Esophagus (tissue), 2 donors: ENCODE measurements at regions not wholly inside any gene's neighbourhood (a gene's known extent, or its start where the extent isn't known, plus 50 kb on each side); places are given as distances from the start of the nearest gene placed in this dataset.

Experiments used
- H3K27ac ChIP-seq, 2 donors: one replicate each; pipeline ENCODE4 v1.5.1; 2013; ENCODE audit warnings: low read depth in 2 of 2, mild to moderate bottlenecking in 2 of 2, inconsistent platforms in 1 of 2, low read length in 1 of 2, moderate library complexity in 1 of 2
- H3K27me3 ChIP-seq, 2 donors: one replicate each; pipeline ENCODE4 v1.6.1; 2013; ENCODE audit warnings: low read length in 2 of 2, control low read depth in 1 of 2, mild to moderate bottlenecking in 1 of 2; ENCODE audit not compliant: insufficient read depth in 2 of 2, control insufficient read depth in 1 of 2
- H3K36me3 ChIP-seq, 2 donors: one replicate each; pipeline ENCODE4 v1.6.1; 2013; ENCODE audit warnings: low read length in 1 of 2; ENCODE audit not compliant: control insufficient read depth in 2 of 2, insufficient read depth in 2 of 2
- H3K4me1 ChIP-seq, 2 donors: one replicate each; pipeline ENCODE4 v1.6.1; 2013; ENCODE audit warnings: low read length in 1 of 2; ENCODE audit not compliant: control insufficient read depth in 2 of 2, insufficient read depth in 2 of 2
- H3K4me3 ChIP-seq, 2 donors: one replicate each; pipeline ENCODE4 v1.5.1; 2013; ENCODE audit warnings: low read length in 2 of 2, mild to moderate bottlenecking in 2 of 2, low read depth in 1 of 2, moderate library complexity in 1 of 2
- H3K9me3 ChIP-seq, 2 donors: one replicate each; pipeline ENCODE4 v1.6.1; 2013; ENCODE audit warnings: mild to moderate bottlenecking in 2 of 2, low read depth in 1 of 2, low read length in 1 of 2, moderate library complexity in 1 of 2; ENCODE audit not compliant: control insufficient read depth in 2 of 2, insufficient read depth in 1 of 2
- WGBS, 2 donors: extraction: QIAGEN DNeasy Blood & Tissue Kit; methylation state at CpG; one replicate each; pipeline ENCODE4 v1.1.7; 2013; 5-methylcytosine and 5-hydroxymethylcytosine counted together
- donor health status: healthy with polysubstance abuse.
- donor health status: Bipolar disorder and iron deficiency.

GRCh38 chr3:30970183-30970582, 75.7 kb upstream of the GADL1 start:
- Histone ChIP-seq H3K9me3 (no peaks in the 10 kb centered on the region), H3K27ac (no peak overlapping the region), H3K4me3 (no peak overlapping the region), H3K4me1 (no peaks in the 10 kb centered on the region), H3K27me3 (no peaks in the 10 kb centered on the region), H3K36me3 (no peaks in the 10 kb centered on the region)
- WGBS, 2 donors = 68 to 69% methylated on average over 2 of the region's 2 CpGs

DNA sequence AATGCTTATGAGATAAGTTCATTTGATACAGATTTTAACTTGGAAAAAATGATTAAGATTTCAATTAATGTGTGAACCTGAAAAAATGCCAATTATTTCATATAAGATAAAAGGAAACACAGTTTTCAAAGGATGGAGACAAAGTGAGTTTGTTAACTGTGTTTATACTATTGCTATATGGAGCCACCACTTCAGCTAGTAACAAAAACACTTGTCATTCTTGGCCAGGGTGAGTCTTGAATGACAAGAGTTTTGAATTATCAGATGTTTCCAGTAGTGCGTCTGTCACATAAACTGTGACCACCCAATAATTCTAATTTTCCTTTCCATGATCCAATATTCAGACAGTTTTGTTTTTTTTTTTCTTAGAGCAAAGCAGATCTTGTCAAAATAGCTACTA, 78.0 kb upstream of the GADL1 start:
- no peaks in the 10 kb centered on the region for H3K9me3 ChIP-seq
- H3K4me3 ChIP-seq = no peak overlapping the region
- no peak overlapping the region for H3K27ac ChIP-seq
- 89% methylated on average over 1 of the region's 1 CpG for WGBS, 2 donors
- H3K27me3 ChIP-seq = no peaks in the 10 kb centered on the region
- H3K4me1 ChIP-seq = no peaks in the 10 kb centered on the region
- H3K36me3 ChIP-seq = no peaks in the 10 kb centered on the region

GRCh38 chr3:30974071-30974470, 79.6 kb upstream of the GADL1 start:
- Histone ChIP-seq H3K4me1 (no peaks in the 10 kb centered on the region), H3K9me3 (no peaks in the 10 kb centered on the region), H3K36me3 (no peaks in the 10 kb centered on the region), H3K27me3 (no peaks in the 10 kb centered on the region), H3K4me3 (no peak overlapping the region), H3K27ac (no peak overlapping the region)
- 69 to 80% methylated on average over 2 of the region's 2 CpGs for WGBS, 2 donors

- no peaks in the 10 kb centered on the region for H3K27me3 ChIP-seq
- H3K4me1 ChIP-seq = no peaks in the 10 kb centered on the region
- no peak overlapping the region for H3K4me3 ChIP-seq
- no peak overlapping the region for H3K27ac ChIP-seq
- H3K36me3 ChIP-seq = no peaks in the 10 kb centered on the region
- 96 to 100% methylated on average over 1 of the region's 1 CpG for WGBS, 2 donors
- H3K9me3 ChIP-seq = no peaks in the 10 kb centered on the region
Measured at GRCh38 chr3:30977592-30977991, 83.1 kb upstream of the GADL1 start.

- no peaks in the 10 kb centered on the region for H3K27me3 ChIP-seq
- no peak overlapping the region for H3K27ac ChIP-seq
- H3K4me1 ChIP-seq = no peaks in the 10 kb centered on the region
- no peaks in the 10 kb centered on the region for H3K9me3 ChIP-seq
- no peak overlapping the region for H3K4me3 ChIP-seq
- H3K36me3 ChIP-seq = no peaks in the 10 kb centered on the region
Measured at GRCh38 chr3:30980993-30981392, 86.5 kb upstream of the GADL1 start.

DNA sequence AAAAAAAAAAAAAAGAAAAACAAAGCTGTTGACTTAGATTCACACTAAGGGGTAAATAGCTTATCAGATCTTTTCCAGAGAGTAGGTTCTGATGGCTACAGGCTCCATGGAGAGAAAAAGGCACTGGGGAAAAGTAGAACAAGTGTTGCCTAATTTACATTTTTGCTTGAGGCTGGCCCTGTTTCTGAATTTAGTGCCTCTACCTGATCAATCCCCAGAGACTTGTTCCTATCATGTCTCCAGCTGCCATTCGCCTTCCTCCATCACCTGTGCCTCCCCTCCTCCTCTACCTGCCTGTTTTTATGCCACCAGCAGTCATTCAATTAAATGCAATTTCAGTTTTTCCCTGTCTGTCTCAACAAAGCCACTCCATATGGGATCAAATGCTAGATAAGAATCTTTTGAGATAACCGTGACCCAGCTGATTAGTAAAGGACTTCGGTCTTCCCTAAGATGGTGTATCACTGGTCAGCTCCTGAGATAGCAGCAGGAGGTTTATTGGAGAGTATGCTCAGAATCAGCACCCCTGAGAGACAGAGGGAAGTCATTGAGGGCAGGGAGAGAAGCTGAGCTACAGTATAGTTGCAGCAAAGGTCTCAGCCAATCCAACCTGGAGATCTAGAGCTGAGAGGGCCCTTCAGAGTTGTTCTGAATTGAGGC, 88.1 kb upstream of the GADL1 start:
- Histone ChIP-seq H3K27ac (no peak overlapping the region), H3K4me3 (no peak overlapping the region), H3K27me3 (no peaks in the 10 kb centered on the region), H3K9me3 (no peaks in the 10 kb centered on the region), H3K36me3 (no peaks in the 10 kb centered on the region), H3K4me1 (no peaks in the 10 kb centered on the region)
- WGBS, 2 donors = 85 to 94% methylated on average over 3 of the region's 3 CpGs

- 31 to 34% methylated on average over 4 of the region's 4 CpGs for WGBS, 2 donors
- peaks cover 0 to 3% of the 10 kb centered on the region in 2 donors for H3K27me3 ChIP-seq
Measured at GRCh38 chr3:30984855-30985749, 90.6 kb upstream of the GADL1 start.

GRCh38 chr3:30986551-30986950, 92.1 kb upstream of the GADL1 start:
- Histone ChIP-seq H3K36me3 (no peaks in the 10 kb centered on the region), H3K27me3 (peaks cover 0 to 3% of the 10 kb centered on the region in 2 donors), H3K9me3 (no peaks in the 10 kb centered on the region), H3K4me3 (no peak overlapping the region), H3K4me1 (no peaks in the 10 kb centered on the region), H3K27ac (no peak overlapping the region)
- WGBS, 2 donors = 90 to 91% methylated on average over 3 of the region's 3 CpGs

More at GRCh38 chr3:30984855-30985749, 90.6 kb upstream of the GADL1 start:
- no peak overlapping the region for H3K4me3 ChIP-seq
- no peaks in the 10 kb centered on the region for H3K4me1 ChIP-seq
- no peak overlapping the region for H3K27ac ChIP-seq
- no peaks in the 10 kb centered on the region for H3K9me3 ChIP-seq
- H3K36me3 ChIP-seq = no peaks in the 10 kb centered on the region

DNA sequence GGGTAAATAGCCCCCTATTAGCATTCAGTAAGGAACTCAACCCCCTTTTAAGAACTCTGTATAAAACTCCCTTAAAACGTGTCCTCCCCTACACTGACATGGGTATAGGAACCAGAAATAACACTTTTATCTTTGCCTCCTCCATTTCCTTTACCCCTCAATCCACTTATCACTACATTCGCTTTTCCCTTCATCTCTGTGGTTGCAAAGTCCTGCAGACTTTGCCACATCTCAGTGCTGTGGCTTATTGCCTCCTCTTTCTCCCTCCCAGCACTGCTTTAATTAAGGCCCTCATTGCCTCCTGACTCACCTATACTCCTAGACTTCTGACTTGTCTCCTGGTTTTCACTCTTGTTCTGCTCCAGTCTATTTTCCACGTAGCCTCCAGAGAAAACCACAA, 94.3 kb upstream of the GADL1 start:
- Histone ChIP-seq H3K4me3 (no peak overlapping the region), H3K27ac (no peak overlapping the region), H3K9me3 (no peaks in the 10 kb centered on the region), H3K4me1 (no peaks in the 10 kb centered on the region), H3K27me3 (peaks cover 0 to 3% of the 10 kb centered on the region in 2 donors), H3K36me3 (no peaks in the 10 kb centered on the region)
- WGBS, 2 donors = 66 to 81% methylated on average over 3 of the region's 3 CpGs
